HG03460 (cell line): ENCODE measurements at regions not wholly inside any gene's neighbourhood (a gene's known extent, or its start where the extent isn't known, plus 50 kb on each side); places are given as distances from the start of the nearest gene placed in this dataset.
"Not testable (repeated sequence)": the region's sequence is repeated elsewhere in the genome, so short reads cannot be mapped to it uniquely, and the experiment has no call there.

ENCODE experiments used
- ATAC-seq: cut with Tn5 transposase; IDR thresholded peaks from one replicate; pipeline ENCODE4 v1.9.1; 2021; ENCODE audit not compliant: unreplicated experiment

DNA sequence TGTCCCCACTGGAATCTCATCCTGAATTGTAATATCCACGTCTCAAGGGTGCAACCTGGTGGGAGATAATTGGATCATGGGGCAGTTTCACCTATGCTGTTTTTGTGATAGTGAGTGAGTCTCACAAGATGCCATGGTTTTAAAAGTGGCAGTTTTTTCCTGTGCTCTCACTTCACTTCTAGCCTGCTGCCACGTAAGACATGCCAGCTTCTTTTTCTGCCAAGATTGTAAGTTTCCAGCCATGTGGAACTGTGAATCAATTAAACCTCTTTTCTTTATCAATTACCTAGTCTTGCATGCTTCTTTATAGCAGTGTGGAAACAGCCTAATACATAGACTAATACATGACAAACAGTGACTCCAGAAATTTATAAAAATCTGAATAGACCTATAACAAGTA lies 1131.8 kb downstream of the PCDH7 start:
- no peak for ATAC-seq

- no peak for ATAC-seq
Measured at GRCh38 chr4:31877429-31877828, 1157.3 kb downstream of the PCDH7 start.

- not testable (repeated sequence) for ATAC-seq
Measured at GRCh38 chr4:31880837-31881236, 1160.7 kb downstream of the PCDH7 start.

DNA sequence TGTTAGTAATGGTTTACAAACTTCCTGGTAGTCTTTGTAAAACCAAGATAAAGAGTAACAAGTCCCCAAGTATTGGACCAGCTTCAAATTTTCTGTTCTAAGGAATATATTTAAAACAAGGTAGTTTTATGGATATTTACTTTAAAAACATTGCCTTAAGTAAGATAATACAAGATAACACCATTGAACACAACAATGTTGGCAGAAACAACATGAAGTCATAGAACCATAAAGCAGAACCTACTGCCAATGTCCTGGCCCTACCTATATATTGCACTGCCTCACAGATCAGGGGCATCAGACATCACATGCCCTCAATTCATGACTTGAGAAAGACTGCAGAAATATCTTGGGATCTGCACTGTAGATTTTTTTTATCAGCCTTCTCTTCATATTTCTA lies 1176.2 kb downstream of the PCDH7 start:
- no peak for ATAC-seq

DNA sequence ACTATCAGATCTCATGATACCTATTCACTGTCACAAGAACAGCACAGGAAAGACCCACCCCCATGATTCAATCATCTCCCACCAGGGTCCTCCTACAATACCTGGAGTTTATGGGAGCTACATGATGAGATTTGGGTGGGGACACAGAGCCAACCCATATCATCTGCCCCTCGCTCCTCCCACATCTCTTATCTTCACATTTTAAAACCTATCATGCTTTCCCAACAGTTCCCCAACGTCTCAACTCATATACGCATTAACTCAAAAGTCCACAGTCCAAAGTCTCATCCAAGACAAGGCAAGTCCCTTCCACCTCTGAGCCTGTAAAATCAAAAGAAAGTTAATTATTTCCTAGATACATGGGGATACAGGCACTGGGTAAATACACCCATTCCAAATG lies 1185.2 kb downstream of the PCDH7 start:
- no peak for ATAC-seq

DNA sequence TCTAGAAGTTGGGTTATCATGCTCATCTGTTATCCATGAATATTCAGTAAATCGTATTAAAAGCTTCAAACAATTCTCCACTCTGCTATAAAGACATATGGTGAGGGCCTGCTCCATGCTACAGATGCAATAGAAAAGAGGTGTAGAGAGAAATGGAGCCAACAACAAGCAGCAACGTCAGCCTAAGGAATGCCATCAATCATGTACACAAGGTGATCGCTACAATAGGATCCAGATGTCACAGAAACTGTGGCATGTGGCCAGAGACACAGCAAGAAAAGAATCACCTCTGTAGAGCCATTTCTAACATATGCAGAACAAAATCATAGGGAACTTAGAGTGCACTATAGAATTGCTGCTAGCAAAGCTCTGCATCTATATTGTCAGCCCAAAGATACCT lies 1188.1 kb downstream of the PCDH7 start:
- no peak for ATAC-seq

DNA sequence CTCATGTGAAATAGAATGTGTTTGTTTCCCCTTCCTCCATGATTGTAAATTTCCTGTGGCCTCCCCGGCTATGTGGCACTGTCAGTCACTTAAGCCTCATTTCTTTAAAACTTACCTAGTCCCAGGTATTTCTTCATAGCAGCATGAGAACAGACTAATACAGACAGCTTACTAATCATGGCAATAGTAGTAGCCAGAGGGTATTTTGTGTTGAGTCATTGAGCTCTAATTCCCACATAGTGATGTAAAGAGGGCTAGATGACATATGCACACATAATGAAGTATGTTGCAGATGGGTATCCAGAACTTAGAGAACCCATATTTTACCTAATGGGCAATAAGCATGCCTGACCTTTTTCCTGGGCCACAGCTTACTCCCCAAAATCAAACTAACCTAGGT lies 1197.2 kb downstream of the PCDH7 start:
- ATAC-seq = no peak

- no peak for ATAC-seq
Measured at GRCh38 chr4:31918891-31919290, 1198.7 kb downstream of the PCDH7 start.

- ATAC-seq = no peak
Measured at GRCh38 chr4:31923634-31924033, 1203.5 kb downstream of the PCDH7 start.

DNA sequence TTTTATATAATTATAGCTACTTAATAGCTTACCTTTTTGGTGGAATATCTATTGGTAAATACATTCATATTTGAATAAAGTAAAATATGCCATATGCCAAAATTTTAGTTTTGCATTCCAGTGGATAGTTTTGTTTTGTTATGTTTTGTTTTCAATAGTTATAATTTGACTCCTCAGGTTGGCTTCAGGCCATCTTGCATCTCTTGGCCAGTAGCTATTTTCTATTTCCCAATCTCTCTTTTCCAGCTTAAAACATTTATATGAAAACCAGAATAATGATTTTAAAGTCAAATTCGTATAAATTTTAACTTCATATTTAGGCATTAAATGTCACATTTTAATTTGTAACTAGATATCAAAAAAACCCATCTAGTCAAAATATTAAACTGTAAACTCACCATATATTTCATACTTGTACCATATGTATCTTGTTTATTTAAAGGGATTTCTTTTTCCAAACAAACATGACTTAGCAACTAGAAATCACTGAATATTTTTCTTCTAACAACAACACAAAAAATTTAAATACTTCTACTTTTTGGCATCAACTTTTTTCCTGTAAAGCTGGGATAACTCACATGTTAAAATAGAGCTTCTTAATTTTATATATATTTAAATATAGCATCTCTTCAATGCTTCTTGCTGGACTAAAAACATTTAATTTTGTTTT lies 1209.6 kb downstream of the PCDH7 start:
- no peak for ATAC-seq

- no peak for ATAC-seq
Measured at GRCh38 chr4:31946456-31946855, 1226.3 kb downstream of the PCDH7 start.

GRCh38 chr4:31947101-31947500 lies 1226.9 kb downstream of the PCDH7 start:
- ATAC-seq = no peak

- ATAC-seq = no peak
Measured at GRCh38 chr4:31949045-31949444, 1228.9 kb downstream of the PCDH7 start.

GRCh38 chr4:31955346-31955745 lies 1235.2 kb downstream of the PCDH7 start:
- no peak for ATAC-seq

- no peak for ATAC-seq
Measured at GRCh38 chr4:31959972-31960371, 1239.8 kb downstream of the PCDH7 start.

- no peak for ATAC-seq
Measured at GRCh38 chr4:31964685-31965084, 1244.5 kb downstream of the PCDH7 start.

DNA sequence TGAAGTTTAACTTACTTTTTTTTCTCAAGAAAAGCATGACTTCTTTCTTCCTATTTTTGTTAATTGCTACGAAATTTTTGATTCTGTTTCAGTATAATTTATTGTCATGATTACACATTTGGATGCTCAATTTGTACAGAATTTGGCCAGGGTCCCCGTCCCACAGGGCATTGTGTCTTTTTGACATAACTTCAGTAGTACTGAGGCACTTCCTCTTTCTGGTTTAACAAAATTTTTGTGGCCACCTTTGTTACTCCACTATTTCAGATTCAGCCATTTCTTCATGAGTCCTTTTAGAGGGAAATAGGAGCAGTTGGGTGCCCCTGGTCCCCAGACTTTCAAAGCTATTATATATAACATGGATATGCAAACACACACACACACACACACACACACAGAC lies 1248.7 kb downstream of the PCDH7 start:
- ATAC-seq = no peak

DNA sequence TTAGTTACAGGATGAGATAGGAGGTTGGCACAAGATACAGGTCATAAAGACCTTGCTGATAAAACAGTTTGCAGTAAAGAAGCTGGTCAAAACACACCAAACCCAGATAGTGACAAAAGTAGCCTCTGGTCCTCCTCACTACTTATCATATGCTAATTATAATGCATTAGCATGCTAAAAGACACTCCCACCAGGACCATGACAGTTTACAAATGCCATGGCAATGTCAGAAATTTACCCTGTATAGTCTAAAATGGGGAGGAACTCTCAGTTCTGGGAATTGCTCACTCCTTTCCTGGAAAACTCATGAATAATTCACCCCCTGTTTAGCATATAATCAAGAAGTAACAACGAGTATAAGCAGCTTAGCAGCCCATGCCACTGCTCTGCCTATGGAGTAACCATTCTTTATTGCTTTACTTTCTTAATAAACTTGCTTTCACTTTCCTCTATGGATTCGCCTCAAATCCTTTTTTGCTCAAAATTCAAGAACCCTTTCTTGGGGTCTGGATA lies 1254.4 kb downstream of the PCDH7 start:
- ATAC-seq = no peak

DNA sequence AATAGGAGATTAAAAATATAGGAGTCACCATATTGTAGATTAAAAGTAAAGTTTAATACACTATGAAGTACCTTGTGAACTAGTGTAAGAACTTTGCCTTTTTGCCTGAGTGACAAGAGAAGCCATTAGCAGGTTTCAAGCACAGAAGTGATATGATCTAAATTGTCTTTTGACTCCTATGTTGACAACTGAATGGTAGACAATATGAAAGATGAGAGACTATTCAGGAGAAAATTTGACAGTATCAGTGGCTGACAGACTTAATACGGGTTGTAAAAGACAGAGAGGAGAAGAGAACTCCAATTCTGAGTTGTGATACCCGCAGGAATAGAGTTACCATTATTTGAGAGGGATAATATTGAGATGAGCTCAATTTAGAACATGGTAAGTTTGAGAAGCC lies 1259.8 kb downstream of the PCDH7 start:
- ATAC-seq = no peak

- no peak for ATAC-seq
Measured at GRCh38 chr4:31983246-31983645, 1263.1 kb downstream of the PCDH7 start.

DNA sequence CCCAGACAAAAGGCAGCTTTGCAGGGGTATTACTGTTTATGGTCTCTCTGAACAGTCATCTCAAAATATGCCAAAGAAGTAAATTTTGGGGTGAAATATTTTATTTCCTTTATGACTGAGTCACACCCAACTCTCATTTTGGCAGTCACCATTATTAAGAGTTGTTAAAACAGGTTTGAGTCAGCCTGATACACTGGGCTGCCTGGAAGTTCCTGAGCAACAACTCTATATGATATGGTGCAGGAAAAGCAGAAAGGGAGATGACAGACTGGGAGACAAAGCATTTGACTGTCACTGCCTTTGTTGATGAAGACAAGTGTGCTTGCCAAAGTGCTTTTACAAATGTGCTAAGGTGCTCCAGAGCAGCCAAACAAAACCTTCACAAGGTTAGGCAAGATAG lies 1263.5 kb downstream of the PCDH7 start:
- no peak for ATAC-seq

DNA sequence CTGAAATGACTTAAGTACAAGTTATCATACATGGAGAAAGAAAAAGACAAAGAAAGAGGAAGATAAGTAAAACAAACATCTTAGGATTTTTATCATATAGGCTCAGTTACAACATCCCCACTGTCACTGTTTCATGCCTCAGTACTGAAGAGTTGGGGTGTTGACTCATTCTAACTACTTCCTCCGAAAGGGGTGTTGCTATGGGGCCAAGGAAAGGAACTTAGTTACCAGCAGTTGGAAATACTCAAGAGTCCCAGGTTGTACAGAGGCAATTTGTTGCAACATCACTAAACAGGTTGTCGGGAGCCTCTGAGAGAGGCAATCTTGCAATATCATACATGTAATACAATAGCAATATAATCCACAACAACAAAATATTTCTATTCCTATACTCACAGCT lies 1264.7 kb downstream of the PCDH7 start:
- ATAC-seq = no peak
